ENCODE measurements at regions not wholly inside any gene's neighbourhood (a gene's known extent, or its start where the extent isn't known, plus 50 kb on each side); places are given as distances from the start of the nearest gene placed in this dataset.
"Not testable (repeated sequence)": the region's sequence is repeated elsewhere in the genome, so short reads cannot be mapped to it uniquely, and the experiment has no call there.

DNA sequence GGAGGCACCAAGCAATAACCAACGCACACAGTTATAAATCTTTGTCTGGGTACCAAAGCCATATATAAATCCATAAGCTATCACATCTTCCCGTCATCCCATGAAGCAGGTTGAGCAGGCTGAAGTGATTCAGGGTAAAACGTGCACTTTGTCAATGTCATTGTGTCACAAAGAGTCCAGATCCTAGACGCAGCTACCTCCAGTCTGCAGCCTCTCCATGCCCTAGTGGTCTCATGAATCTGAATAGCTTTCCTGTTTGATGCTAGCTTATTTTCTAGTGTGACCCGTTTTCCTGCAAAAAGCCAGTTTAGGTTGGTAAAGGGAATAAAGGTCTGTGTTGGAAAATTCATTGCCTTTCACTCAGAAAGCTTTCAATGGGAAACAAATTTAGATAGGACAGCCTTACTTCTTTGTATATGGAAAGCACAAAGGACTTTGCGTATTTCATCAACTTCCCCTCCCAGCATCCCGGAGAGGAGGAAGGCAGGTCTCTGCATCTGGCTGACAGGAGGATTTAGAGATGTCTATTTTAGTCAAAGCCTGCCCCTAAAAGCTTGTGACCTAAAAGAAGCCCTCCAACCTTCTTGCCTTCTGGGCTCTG, 222.3 kb upstream of the ARL4C start:
- no peak for DNase-seq

DNA sequence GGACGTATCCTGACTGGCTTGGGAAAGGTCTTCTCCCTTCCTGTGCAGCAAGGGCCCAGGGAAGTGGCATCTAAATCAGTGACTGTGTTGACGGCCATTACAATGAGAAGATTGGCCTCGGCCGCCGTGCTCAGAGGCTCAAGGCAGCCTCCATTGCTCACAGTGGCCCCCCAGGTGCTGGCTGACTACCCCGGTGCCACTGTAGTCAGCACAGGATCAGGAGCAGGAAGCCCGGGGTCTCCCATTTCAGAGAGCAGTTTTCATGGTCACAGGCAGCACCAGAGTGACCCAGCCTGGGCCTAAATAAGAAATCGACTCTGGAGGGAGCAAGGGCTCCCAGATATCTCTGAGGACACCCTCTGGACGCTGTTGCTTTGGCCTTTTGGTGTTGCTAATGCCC, 219.4 kb upstream of the ARL4C start:
- no peak for DNase-seq

DNA sequence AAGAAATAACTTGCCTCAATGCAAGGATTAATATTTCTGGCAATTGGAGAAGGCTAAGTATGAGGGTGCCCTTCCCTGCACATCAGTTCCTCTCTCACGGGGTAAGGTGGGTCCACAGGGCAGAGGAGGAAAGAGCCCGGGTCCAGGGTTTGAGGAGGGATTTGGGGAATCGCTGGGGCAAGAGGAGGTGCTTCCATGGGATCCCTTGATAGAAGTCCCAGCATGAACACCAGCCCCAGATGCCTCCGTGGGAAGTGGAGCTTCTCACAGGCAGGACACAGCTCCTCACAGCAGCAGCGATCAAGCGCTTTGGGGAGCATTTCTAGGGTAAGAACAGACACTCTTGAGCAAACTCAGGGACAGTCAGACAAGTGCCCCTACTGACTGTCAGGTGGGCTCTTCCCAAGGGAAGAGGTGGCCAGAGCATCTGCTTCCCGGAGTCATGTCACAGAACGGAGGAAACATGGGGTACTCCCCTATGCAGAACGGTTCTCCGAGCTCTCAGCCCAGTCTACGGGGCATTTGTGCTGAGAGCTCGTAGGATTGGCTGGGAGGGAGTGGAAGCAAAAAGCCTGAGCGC, 218.9 kb upstream of the ARL4C start:
- DNase-seq = no peak

DNA sequence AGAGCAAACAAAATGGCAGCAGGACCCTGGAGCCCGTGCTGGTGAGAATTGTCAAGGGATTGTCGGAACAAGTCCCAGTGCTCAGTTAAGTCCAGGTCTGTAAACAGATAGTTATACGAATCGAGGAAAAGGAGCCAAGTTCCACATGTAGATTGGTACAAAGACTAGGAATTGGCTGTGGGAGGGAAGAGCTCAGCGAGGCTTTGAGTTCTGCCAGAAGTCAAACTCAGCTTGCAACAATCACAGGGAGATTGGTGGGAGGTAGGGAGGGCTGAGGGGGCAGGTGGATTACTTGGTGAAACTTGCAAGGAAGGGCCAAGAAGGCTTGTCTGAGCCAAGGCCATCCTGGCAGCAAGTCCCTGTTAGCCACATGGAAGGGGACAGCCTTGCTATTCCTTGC, 217.8 kb upstream of the ARL4C start:
- no peak for DNase-seq

DNA sequence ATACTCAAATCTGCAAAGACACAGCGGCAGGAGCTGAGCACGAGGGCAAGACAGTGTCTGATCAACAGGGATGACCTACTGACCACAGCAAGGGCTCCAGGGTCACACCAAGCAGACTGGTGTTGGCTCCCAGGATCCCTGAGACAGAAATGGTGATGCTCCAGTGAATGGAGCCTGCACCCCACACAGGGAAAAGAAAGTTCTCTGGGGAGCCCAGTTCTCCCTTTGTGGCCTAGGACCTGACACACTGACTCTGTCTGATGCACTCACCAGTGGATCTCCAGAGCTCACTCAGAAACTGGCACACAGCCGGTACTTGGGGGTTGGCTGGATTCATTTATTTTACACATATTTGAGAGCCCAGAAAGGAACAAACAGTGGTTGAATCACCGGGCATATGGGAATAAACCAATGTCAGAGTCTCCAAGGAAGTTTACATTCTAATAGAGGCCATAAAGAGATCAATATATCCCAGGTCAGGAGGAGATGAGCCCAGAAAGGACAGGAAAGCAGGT, 215.6 kb upstream of the ARL4C start:
- no peak for DNase-seq

DNA sequence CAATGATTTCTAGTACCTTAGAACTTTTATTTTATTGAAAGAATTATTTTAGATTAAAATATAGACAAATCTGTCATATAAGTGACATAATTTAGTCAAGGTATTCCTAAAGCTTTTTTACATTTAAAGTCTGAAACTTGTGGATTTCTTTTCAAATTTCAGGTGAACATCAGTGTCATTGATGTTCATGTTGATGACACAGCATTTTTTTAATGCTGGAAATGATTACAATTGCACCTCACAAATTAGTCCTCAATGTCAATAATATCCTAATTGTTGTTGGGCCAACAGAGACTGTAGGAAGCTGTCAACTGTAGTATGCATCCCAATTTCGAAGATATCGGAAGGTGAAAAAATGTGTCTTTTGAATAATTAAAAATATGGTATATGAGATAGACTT, 214.4 kb upstream of the ARL4C start:
- DNase-seq = no peak

DNA sequence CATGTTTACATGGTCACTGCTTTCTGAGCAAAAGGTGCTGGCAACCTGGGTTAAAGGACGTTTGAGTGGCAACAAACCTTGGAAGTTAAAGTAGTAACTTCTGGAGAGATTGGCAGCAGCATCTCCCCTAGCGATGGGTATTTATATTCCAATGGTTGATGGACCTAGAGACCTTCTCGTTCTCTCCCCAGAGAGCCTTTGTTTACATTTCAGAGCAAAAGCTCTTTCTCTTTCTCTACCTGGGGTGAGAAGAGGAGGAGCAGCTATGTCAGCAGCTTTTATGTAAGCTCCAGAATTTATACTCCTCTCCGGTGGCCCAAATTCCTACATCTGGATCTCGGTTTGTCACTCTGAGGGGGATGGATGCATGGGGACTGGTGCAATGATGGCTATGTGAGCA, 213.7 kb upstream of the ARL4C start:
- no peak for DNase-seq

DNA sequence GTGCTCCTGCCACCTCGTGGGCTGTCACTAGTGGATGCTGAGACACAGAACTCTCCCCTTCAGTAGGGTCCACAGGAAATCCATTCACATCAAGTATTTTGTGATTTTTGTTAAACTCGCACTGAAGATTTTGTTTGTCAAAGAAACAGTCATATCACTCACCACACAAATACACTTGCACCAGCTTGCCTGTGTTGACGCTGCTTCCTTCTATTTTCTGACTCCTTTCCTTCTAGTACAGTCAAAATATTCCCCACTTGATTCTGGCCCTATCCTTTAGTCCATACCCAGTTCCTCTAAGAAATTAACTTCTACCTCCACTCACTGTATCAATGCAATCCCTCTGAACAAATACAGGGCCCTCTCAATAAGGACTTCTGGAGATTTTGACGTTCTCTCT, 213.2 kb upstream of the ARL4C start:
- DNase-seq = no peak

DNA sequence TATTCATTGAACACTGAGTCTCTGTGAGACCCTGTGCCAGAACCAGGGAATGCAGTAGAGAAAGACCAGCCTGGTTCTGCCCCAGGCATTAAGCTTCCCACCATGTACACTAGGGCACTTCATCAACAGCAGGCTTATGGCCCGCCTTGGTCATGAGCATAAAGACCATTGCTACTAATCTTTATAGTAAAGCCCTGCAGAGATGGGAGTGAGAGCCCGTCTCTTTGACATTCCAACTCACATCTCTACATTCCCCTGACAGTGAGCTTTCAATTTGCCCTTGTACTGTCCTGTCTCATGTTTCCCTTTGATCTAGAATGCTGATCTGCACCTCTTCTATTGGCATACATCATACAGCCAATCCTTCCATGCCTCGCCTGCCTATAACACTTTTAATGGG, 211.8 kb upstream of the ARL4C start:
- DNase-seq = no peak

DNA sequence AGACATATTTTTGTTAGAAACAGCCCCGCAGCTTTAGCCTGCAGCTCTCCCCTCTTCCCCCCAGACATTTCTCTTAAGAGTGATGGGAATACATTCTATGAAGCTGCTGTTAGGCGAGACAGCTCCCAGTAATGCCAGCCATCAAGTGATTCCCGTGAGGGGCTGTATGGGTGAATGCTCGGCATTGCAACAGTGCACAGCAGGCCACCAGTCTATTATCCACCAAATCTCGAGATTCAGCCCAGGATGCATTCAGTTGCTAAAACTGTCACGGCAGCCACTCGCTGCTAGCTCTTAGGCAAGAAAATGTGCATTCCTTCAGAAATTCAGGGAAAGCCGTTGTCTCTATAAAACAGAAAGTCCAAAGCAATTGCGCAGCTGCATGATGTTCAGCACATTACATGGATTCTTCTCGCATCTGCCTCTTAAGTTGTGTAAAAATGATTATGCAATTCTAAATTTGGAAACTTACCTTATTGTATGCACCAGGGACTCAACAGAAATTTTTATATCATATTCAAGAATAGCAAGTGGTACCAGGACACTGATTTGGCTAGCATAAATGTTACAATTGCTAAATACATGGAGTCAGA, 211.3 kb upstream of the ARL4C start:
- DNase-seq = no peak

DNA sequence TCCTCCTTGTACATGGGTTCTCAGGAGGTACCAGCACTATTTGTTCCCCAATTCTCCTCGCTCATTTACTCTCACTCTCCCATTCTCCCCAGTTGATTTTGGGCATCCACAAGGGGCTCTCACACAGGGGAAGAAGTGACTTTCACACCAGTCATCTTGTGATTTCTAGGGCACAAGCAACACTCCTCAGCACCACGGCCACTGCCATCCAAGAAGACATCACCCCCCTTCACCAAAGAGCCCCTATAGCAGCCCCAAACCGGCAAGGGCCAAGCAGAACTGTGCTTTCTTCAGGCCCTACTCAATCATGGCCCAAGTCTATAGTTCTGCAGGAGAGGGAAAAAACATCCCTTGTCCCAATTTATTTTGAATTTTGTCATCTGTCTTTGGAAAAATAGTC, 209.2 kb upstream of the ARL4C start:
- no peak for DNase-seq

DNA sequence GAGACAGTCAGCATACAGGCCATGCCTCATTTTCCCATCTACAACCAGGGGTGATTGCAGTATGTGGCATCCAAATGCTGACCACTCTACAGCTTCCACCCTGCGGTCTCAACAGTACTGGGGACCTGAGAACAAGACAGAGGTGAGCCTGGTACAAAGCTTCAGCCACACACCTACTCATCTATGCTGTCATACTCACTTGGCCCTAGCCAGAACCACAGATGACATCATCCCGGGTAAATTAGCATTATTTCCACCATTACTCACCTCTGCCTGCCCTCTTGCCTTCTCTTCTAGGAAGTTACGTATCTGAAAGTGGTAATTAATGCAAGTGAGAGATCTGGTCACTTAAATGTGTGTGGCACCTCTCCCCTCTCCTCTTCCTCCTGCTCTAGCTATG, 208.2 kb upstream of the ARL4C start:
- DNase-seq = no peak

DNA sequence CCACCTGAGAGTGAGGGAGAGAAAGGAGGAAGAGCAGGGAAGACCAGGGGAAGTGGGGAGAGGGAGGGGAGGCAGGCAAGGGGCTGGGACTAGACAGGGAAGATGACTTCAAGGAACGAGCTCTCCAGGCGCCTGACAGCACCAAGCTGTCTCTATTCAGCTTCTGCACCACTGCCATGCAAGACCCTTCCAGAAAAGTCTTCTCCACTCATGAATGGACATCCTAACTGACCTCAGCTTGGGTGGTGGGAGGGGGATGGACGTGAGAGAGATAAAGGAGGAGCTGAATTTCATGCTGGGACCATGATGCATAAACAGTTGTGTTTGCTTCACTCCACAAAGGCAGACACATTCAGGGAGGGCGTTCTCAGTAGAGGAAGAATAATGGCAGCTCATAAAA, 206.4 kb upstream of the ARL4C start:
- no peak for DNase-seq

DNA sequence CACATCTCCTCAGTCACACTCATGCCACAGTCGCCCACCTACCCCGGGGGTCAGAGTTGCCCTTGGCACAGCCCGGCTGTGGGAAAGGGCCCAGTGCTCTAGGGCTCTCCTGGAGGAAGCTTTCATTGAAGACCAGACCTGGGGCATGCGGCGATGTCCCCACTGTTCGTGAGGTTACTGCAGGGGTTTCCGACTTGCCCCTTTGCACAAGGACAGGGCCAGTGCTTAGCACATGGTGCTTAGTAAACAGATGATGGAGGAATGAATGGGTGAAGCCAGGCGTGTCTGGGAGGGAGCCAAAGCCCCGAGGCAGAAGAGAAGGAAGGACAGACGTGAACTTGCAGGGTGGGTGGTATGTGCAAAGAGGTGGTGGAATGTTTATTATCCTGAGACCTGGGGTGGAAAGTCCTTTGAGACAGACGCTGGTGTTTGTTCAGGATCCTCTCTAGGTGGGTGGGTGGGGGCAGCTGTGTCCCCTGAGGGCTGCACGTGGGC, 205.9 kb upstream of the ARL4C start:
- no peak for DNase-seq

DNA sequence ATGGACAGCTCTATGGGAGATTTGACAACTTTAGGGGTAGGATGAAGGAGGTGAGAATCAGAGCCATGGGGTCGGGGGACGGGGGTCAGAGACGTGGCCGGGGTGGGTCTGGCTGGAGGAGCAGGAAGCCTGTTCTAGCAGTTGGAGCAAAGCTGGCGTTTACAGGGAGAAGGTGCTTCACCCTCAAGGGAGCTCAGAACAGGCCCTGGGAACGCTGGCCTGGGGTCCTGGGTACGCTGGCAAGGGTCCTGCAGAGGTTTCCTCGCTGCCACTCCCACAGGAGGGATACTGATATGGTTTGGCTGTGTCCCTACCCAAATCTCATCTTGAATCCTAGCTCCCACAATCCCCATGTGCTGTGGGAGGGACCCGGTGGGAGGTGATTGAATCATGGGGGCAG, 205.0 kb upstream of the ARL4C start:
- no peak for DNase-seq

DNA sequence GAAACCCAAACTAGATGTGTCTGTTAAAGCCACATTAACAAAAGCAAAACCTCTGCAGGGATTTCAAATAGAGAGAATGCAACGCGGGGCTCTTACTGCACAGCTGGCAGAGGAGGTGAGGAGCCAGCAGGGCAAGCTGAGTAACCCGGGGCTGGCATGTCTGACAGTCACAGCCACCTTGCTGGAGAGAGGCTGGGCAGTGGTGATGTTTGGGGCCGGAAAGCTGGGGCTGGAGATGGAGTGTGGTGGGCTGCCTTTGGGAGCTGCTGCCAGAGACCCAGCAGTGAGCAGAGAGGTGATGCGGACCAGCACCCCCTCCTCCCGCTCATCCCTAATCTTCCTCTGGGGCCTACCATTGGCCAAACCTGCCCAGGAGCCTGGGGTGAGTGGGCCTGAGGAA, 204.5 kb upstream of the ARL4C start:
- no peak for DNase-seq

DNA sequence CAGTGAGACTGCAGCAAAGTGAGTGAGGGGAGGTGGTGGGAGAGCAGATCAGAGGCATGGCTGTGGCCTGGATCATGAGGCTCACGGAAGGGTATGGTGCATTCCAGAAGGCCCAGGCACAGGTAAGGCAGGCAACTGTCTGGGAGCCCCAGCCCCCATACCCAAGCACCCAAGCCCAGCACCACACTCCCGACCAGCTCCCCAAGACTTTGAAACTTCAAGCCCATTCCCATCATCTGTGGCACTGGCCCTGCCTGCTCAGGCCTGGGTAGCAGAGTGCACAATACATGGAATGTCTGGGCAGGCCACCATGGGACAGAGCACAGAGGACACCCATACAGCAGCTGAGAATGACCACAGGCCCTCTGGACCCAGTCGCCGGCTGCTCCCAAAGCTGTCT, 202.6 kb upstream of the ARL4C start:
- no peak for DNase-seq

DNA sequence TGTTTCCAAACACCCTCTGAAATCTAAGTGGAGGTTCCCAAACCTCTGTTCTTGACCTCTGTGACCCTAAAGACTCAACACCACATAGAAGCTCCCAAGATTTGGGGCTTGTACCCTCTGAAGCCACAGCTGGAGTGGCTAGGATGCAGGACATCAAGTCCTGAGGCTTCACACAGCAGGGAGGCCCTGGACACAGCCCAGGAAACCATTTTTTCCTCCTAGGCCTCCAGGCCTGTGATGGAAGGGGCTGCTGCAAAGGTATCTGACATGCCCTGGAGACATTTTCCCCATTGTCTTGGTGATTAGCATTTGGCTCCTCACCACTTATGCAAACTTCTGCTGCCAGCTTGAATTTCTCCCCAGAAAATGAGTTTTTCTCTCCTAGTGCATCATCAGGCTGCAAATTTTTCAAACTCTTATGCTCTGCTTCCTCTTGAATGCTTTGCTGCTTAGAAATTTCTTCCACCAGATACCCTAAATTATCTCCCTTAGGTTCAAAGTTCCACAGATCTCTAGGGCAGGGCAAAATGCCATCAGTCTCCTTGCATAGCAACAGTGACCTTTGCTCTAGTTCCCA, 200.5 kb upstream of the ARL4C start:
- not testable (repeated sequence) for DNase-seq

DNA sequence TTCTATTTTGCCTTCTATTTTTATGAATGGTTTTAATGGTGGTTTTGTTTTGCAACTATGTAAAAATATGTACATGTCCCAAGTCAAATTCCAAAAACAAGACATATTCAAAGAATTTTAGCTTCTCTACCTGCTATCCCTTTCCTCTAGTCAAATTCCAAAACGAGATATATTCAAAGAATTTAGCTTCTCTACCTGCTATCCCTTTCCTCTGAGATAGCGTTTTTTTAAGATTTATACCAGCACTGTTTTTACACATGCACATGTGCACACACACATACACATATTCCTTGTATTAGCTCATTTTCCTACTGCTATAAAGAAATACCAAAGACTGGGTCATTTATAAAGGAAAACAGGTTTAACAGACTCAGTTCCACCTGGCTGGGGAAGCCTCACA, 199.1 kb upstream of the ARL4C start:
- no peak for DNase-seq

DNA sequence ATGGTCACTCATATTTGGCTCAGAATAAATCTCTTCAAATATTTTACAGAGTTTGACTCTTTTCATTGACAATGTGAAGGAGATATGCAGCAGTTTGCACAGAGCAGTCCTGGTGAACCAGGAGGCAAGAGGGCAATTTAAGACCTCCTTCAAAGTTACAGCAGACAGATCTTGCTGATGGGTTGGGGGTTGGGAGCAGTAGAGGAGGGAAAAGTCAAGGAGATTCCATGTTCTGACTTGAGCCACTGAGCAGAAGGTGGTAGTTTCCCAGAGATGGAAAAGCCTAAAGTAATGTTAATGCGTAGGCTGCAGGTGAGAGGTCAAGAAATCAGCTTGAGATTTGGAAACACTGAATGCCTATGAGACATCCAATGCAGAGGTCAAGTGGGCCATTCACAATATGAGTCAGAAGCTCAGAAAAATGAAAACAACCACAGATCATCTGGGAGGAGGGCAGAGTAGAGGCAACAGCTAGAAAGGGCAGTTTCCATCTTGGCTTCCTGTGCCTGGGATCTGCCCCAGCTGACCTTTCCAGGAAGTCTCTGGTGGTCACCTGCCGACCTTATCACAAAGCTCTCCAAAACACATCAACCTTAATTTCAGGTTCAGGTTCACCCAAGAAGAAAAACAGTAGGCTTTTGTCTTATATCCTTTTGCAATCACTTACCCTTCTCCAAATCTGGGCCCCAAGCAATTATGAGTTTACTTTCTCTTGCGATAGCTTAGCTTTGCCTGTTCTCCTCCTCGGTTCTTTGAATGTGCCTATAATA, 197.5 kb upstream of the ARL4C start:
- DNase-seq = no peak

DNA sequence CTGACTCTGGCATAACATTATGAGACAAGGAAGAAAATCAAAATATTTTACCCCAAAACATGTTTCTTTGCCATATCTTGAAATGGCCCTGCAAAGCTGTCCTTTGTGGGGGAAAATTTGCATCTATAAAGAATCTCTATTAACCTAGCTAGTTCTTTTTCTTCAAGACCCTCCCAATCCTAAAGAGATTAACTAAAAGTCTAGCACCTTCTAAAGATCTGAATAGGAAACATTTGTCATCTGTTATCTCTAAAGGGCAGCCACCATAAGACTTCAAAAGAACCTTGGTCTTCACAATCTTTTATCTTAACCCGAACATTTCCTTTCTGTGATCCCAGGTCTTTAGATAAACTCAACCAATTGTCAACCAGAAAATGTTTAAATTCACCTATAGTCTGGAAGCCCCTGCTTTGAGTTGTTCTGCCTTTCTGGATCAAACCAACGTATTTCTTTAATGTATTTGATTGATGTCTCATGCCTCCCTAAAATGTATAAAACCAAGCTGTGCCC, 196.9 kb upstream of the ARL4C start:
- not testable (repeated sequence) for DNase-seq

DNA sequence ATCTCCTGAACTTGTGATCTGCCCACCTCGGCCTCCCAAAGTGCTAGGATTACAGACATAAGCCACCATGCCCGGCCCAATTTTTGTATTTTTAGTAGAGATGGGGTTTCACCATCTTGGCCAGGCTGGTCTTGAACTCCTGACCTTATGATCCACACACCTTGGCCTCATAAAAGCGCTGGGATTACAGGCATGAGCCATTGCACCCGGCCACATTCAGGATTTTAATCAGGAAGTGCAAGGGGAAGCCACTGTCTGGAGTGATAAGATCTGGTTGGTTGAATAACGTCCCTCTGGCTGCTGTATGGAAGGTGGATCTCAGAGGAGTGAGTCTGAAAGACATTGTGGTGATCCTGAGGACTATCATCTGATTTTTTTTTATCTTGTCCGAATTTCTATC, 196.3 kb upstream of the ARL4C start:
- not testable (repeated sequence) for DNase-seq
